Liver (tissue), 8 donors: ENCODE measurements at regions not wholly inside any gene's neighbourhood (a gene's known extent, or its start where the extent isn't known, plus 50 kb on each side); places are given as distances from the start of the nearest gene placed in this dataset.

Source experiments
- DNase-seq: peaks from one replicate; pipeline ENCODE4 v3.0.0-alpha.2; 2017; ENCODE audit warnings: low spot score
- H3K27ac ChIP-seq, 2 donors: one replicate each; pipeline ENCODE4 v1.7.0; 2013; ENCODE audit warnings: inconsistent platforms in 2 of 2, low read length in 2 of 2, control low read depth in 1 of 2, low read depth in 1 of 2, mild to moderate bottlenecking in 1 of 2
- H3K27me3 ChIP-seq, 4 donors: one replicate each; pipeline versions ENCODE4 v1.6.1 to v1.7.0; 2013; ENCODE audit warnings: low read length in 3 of 4, inconsistent platforms in 1 of 4, mild to moderate bottlenecking in 1 of 4, moderate library complexity in 1 of 4; ENCODE audit not compliant: control insufficient read depth in 4 of 4, insufficient read depth in 4 of 4
- H3K36me3 ChIP-seq, 4 donors: one replicate each; pipeline versions ENCODE4 v1.6.1 to v1.7.0; 2013; ENCODE audit warnings: low read length in 3 of 4, mild to moderate bottlenecking in 3 of 4, low read depth in 1 of 4, moderate library complexity in 1 of 4; ENCODE audit not compliant: control insufficient read depth in 4 of 4, insufficient read depth in 3 of 4
- H3K4me1 ChIP-seq, 4 donors: one replicate each; pipeline versions ENCODE4 v1.6.1 to v1.7.0; 2013; ENCODE audit warnings: low read length in 3 of 4, mild to moderate bottlenecking in 3 of 4, moderate library complexity in 1 of 4; ENCODE audit not compliant: control insufficient read depth in 4 of 4, insufficient read depth in 4 of 4
- H3K4me3 ChIP-seq, 3 donors: one replicate each; pipeline versions ENCODE4 v1.6.1 to v1.7.0; 2013; ENCODE audit warnings: low read length in 3 of 3, control low read depth in 1 of 3, low read depth in 1 of 3, mild to moderate bottlenecking in 1 of 3
- H3K9ac ChIP-seq, 2 donors: one replicate each; pipeline ENCODE4 v1.7.0; 2013; ENCODE audit warnings: low read length in 2 of 2, mild to moderate bottlenecking in 2 of 2, moderate library complexity in 2 of 2, control low read depth in 1 of 2, low read depth in 1 of 2
- H3K9me3 ChIP-seq, 4 donors: one replicate each; pipeline versions ENCODE4 v1.6.1 to v1.7.0; 2013; ENCODE audit warnings: low read length in 3 of 4; ENCODE audit not compliant: control insufficient read depth in 4 of 4
- EGR1 ChIP-seq, 2 donors: IDR thresholded peaks; 2 replicates each; pipeline ENCODE4 v1.6.1; 2016 to 2018; ENCODE audit warnings: antibody characterized with exemption in 2 of 2, low read depth in 2 of 2
- FOXA1 ChIP-seq: IDR thresholded peaks from 2 replicates; pipeline ENCODE4 v1.6.1; 2016; ENCODE audit warnings: antibody characterized with exemption
- GABPA ChIP-seq, 2 donors: IDR thresholded peaks in 1 of 2; conservative IDR thresholded peaks in 1 of 2; 2 replicates each; pipeline ENCODE4 v1.6.1; 2016; ENCODE audit warnings: antibody characterized with exemption in 2 of 2, mild to moderate bottlenecking in 1 of 2, moderate library complexity in 1 of 2
- HNF4A ChIP-seq, 2 donors: conservative IDR thresholded peaks; 2 replicates each; pipeline ENCODE4 v1.6.1; 2016; ENCODE audit warnings: antibody characterized with exemption in 2 of 2, mild to moderate bottlenecking in 2 of 2
- HNF4G ChIP-seq: IDR thresholded peaks from 2 replicates; pipeline ENCODE4 v1.6.1; 2016; ENCODE audit warnings: antibody characterized with exemption
- JUND ChIP-seq, 2 donors: IDR thresholded peaks; 2 replicates each; pipeline ENCODE4 v1.6.1; 2016; ENCODE audit warnings: antibody characterized with exemption in 2 of 2
- NR2F2 ChIP-seq: IDR thresholded peaks from 2 replicates; pipeline ENCODE4 v1.6.1; 2016; ENCODE audit warnings: antibody characterized with exemption
- RAD21 ChIP-seq, 2 donors: IDR thresholded peaks; 2 replicates each; pipeline ENCODE4 v1.6.1; 2016; ENCODE audit warnings: antibody characterized with exemption in 2 of 2, mild to moderate bottlenecking in 2 of 2
- RXRA ChIP-seq, 2 donors: IDR thresholded peaks; 2 replicates each; pipeline ENCODE4 v1.6.1; 2017 to 2018; ENCODE audit warnings: antibody characterized with exemption in 2 of 2, mild to moderate bottlenecking in 1 of 2
- SP1 ChIP-seq: IDR thresholded peaks from 2 replicates; pipeline ENCODE4 v1.6.1; 2018; ENCODE audit warnings: antibody characterized with exemption, mild to moderate bottlenecking
- TAF1 ChIP-seq: conservative IDR thresholded peaks from 2 replicates; pipeline ENCODE4 v1.6.1; 2016; ENCODE audit warnings: antibody characterized with exemption, mild to moderate bottlenecking
- YY1 ChIP-seq: IDR thresholded peaks from 2 replicates; pipeline ENCODE4 v1.6.1; 2016; ENCODE audit warnings: antibody characterized with exemption, mild to moderate bottlenecking
- WGBS: extraction: QIAGEN DNeasy Blood & Tissue Kit; methylation state at CpG from one replicate; pipeline ENCODE4 v1.1.7; 2013; 5-methylcytosine and 5-hydroxymethylcytosine counted together
- TF ChIP-seq, protein P1 (sequence below): IDR thresholded peaks from 2 replicates; pipeline ENCODE4 v1.6.1; 2016; ENCODE audit warnings: antibody characterized with exemption, mild to moderate bottlenecking
- TF ChIP-seq, protein P2 (sequence below): IDR thresholded peaks from 2 replicates; pipeline ENCODE4 v1.6.1; 2016; ENCODE audit warnings: antibody characterized with exemption
- TF ChIP-seq, protein P3 (sequence below): fragments of 150-350 bp; IDR thresholded peaks from 2 replicates; pipeline ENCODE4 v1.5.1; 2017; ENCODE audit warnings: improper control_type of control experiment, low read depth, low read length; ENCODE audit not compliant: missing input control
- TF ChIP-seq, protein P4 (sequence below): IDR thresholded peaks from 2 replicates; pipeline ENCODE4 v1.6.1; 2016; ENCODE audit warnings: antibody characterized with exemption
- TF ChIP-seq, protein P5 (sequence below): IDR thresholded peaks from 2 replicates; pipeline ENCODE4 v1.6.1; 2016; ENCODE audit warnings: antibody characterized with exemption
- donor health status: healthy.
- donor health status: healthy.
- donor health status: healthy.
- donor health status: healthy.
- donor health status: healthy.

DNA sequence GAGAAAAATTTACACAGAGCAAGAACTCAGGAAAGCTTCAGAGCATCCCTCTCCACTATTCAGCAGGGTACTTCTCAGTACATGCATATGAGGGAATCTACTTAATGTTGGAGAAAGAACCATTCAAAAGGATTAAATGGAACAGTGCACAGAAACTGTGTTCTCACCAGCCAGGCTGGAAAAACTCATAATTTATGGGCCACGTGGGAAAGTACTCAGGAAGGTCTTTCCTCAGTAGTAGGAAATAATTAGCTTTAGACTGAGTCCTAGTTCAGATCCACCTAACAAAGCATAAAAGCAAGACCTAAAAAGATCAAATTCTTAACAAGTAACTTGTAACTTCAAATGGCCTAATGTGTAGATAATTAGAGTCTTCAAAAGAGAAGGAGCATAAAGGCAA is 134.0 kb downstream of the FAM76B start (continued):
- TF ChIP-seq, protein P1, sequence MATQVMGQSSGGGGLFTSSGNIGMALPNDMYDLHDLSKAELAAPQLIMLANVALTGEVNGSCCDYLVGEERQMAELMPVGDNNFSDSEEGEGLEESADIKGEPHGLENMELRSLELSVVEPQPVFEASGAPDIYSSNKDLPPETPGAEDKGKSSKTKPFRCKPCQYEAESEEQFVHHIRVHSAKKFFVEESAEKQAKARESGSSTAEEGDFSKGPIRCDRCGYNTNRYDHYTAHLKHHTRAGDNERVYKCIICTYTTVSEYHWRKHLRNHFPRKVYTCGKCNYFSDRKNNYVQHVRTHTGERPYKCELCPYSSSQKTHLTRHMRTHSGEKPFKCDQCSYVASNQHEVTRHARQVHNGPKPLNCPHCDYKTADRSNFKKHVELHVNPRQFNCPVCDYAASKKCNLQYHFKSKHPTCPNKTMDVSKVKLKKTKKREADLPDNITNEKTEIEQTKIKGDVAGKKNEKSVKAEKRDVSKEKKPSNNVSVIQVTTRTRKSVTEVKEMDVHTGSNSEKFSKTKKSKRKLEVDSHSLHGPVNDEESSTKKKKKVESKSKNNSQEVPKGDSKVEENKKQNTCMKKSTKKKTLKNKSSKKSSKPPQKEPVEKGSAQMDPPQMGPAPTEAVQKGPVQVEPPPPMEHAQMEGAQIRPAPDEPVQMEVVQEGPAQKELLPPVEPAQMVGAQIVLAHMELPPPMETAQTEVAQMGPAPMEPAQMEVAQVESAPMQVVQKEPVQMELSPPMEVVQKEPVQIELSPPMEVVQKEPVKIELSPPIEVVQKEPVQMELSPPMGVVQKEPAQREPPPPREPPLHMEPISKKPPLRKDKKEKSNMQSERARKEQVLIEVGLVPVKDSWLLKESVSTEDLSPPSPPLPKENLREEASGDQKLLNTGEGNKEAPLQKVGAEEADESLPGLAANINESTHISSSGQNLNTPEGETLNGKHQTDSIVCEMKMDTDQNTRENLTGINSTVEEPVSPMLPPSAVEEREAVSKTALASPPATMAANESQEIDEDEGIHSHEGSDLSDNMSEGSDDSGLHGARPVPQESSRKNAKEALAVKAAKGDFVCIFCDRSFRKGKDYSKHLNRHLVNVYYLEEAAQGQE, result no peak
- TF ChIP-seq, protein P2, sequence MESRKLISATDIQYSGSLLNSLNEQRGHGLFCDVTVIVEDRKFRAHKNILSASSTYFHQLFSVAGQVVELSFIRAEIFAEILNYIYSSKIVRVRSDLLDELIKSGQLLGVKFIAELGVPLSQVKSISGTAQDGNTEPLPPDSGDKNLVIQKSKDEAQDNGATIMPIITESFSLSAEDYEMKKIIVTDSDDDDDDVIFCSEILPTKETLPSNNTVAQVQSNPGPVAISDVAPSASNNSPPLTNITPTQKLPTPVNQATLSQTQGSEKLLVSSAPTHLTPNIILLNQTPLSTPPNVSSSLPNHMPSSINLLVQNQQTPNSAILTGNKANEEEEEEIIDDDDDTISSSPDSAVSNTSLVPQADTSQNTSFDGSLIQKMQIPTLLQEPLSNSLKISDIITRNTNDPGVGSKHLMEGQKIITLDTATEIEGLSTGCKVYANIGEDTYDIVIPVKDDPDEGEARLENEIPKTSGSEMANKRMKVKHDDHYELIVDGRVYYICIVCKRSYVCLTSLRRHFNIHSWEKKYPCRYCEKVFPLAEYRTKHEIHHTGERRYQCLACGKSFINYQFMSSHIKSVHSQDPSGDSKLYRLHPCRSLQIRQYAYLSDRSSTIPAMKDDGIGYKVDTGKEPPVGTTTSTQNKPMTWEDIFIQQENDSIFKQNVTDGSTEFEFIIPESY, result no peak

DNA sequence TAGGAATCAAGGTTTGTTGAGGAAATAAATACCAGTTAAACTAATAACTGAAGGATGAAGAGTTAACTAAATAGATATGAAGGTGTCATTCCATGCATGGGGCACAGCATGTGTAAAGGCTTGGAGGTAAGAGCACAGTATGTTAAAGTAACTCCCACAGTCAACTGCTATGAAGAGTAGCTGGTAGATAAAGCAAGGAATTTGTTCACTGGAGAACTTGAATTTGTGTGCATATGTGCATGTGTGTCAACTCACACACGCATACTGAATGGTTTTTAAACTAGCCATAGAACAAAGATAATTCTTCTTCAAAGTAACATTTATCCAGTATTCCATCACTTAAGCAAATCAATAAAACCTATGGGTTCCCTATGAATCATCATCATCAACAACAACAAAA is 135.9 kb downstream of the FAM76B start:
- no peaks in the 10 kb centered on the region for H3K9me3 ChIP-seq
- no peak overlapping the region for H3K27ac ChIP-seq
- H3K9ac ChIP-seq, result no peak overlapping the region
- no peak overlapping the region for H3K4me3 ChIP-seq
- H3K27me3 ChIP-seq, result no peaks in the 10 kb centered on the region
- TF ChIP-seq, protein P2, result no peak
- no peak for TF ChIP-seq EGR1 (IDR thresholded peaks at IDR 0.05; ENCODE audit: low read depth in 2 of 2)
- TF ChIP-seq TAF1, result no peak
- no peak for TF ChIP-seq HNF4A (conservative IDR thresholded peaks at IDR 0.05)
- TF ChIP-seq, protein P3, sequence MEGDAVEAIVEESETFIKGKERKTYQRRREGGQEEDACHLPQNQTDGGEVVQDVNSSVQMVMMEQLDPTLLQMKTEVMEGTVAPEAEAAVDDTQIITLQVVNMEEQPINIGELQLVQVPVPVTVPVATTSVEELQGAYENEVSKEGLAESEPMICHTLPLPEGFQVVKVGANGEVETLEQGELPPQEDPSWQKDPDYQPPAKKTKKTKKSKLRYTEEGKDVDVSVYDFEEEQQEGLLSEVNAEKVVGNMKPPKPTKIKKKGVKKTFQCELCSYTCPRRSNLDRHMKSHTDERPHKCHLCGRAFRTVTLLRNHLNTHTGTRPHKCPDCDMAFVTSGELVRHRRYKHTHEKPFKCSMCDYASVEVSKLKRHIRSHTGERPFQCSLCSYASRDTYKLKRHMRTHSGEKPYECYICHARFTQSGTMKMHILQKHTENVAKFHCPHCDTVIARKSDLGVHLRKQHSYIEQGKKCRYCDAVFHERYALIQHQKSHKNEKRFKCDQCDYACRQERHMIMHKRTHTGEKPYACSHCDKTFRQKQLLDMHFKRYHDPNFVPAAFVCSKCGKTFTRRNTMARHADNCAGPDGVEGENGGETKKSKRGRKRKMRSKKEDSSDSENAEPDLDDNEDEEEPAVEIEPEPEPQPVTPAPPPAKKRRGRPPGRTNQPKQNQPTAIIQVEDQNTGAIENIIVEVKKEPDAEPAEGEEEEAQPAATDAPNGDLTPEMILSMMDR, result no peak
- no peak for TF ChIP-seq NR2F2
- no peak for TF ChIP-seq JUND (IDR thresholded peaks at IDR 0.05)
- TF ChIP-seq HNF4G, result no peak
- TF ChIP-seq YY1, result no peak
- TF ChIP-seq GABPA (IDR thresholded peaks at IDR 0.05 in 1 of 2, conservative IDR thresholded peaks at IDR 0.05 in 1 of 2), result no peak
- TF ChIP-seq, protein P4, sequence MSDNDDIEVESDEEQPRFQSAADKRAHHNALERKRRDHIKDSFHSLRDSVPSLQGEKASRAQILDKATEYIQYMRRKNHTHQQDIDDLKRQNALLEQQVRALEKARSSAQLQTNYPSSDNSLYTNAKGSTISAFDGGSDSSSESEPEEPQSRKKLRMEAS, result no peak
- TF ChIP-seq, protein P5, sequence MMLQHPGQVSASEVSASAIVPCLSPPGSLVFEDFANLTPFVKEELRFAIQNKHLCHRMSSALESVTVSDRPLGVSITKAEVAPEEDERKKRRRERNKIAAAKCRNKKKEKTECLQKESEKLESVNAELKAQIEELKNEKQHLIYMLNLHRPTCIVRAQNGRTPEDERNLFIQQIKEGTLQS, result no peak
- no peak for TF ChIP-seq RXRA (IDR thresholded peaks at IDR 0.05)
- TF ChIP-seq SP1, result no peak
- TF ChIP-seq RAD21 (IDR thresholded peaks at IDR 0.05), result no peak
- no peak for TF ChIP-seq FOXA1
- no peaks in the 10 kb centered on the region for H3K4me1 ChIP-seq
- DNase-seq, result no peak
- H3K36me3 ChIP-seq, result no peaks in the 10 kb centered on the region
- 88% methylated on average over 1 of the region's 1 CpG for WGBS
